ENCODE measurements at regions not wholly inside any gene's neighbourhood (a gene's known extent, or its start where the extent isn't known, plus 50 kb on each side); places are given as distances from the start of the nearest gene placed in this dataset.

DNA sequence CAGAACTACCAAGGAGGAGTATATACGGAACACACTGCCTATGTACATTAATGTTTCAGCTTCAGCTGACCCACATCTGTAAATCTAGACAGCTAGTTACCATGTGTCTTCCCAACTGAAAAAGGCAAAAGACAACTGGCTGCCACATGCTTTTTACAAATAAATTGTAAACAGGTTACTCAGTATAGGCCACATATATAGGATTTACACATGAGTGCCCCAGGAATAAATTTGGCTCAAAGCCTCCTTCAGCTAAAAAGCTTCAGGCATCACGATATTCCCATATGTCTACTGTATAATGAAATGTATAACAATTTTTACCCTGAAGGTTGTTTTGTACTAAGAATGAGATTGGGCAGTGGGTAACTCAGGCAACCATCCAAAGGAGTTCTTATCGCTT, 175.9 kb upstream of the BMP4 start:
- DNase-seq, result no peak

DNA sequence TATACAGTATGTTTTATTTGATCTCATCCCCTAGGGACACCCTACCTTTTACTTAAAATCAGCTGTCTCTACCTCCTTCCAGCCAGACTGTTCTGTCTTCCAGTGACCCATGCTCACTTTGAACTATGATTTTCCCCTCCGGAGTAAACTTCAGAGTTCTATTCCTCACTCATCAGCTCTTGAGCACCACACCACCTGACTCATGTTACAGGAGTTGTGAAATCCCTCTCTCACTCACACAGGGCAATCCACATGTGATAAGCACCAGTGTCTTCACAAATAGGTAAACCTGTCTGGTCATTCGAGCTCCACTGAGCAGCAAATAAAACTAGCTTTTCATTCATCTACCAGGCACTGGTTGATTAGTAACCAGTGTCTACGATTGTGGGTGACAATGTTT, 177.3 kb upstream of the BMP4 start:
- no peak for DNase-seq

DNA sequence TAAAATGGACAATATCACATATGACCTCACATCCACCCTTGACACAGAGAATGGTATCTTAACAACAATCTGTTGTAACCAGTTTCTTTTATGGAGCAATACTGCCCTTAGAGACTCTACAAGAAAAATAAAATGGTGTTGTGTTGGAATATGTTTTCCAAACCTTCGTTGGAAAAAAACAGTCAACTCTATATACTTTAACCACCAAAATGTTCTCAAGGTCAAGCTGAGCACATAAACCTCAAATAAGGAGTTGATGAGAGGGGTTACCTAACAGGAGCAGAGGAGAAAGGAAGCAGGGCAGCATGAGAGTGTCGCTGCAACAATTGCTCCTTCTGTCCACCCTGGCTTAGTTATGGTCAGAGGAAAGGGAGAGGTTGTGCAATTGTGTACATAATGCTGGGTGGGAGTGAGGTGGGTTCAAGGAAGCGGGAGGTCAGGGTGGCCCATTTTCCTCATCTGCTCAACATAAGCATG, 179.2 kb upstream of the BMP4 start:
- no peak for DNase-seq

DNA sequence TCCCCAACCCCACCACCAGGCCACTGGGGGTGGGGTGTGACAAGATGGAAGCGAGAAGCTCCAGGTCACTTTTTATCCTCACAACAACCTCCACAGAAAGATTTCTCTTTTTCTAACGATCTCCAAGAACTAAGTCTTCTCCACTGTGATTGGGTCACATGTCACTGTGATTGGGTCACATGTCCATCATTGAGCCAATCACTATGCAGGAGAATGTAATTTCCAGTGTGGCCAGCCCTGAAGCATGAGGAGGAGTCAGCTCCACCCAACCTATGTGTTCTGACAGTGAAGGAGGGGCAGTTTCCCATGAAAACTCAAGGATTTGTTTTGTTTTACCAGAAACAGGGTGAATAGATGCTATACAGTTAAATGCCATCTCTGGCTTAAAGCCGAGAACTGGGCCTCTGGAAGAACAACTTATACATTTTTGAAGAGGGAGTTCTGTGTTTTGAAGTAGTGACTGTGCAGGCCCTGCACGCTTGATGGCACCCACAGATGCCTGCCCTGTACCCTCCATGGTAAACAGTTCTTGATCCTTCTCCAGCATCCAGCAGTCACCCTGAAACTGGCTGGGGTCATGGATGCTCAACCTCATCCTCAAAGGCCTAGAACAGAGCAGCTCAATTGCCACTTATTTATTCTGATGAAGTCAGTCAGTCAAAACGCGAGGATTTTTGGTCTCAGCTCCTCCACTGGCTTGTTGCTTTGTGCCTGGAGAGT, 180.4 kb upstream of the BMP4 start:
- DNase-seq, result no peak

DNA sequence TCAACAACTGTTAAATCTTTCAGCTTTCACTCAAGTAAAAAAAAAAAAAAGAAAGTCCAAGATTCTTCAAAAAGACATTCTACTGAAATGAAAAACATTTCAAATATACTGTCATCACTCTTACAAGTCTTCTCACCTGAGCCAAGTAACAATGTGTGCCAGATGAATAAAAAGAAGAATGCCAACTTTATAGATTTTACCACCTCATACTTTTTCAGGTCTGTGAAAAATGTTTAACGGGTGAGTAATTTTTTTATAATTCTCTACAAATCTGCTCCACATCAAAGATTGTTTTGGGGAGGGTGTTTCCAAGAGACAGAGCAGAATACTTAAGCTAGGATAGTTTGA, 181.0 kb upstream of the BMP4 start:
- DNase-seq, result no peak

DNA sequence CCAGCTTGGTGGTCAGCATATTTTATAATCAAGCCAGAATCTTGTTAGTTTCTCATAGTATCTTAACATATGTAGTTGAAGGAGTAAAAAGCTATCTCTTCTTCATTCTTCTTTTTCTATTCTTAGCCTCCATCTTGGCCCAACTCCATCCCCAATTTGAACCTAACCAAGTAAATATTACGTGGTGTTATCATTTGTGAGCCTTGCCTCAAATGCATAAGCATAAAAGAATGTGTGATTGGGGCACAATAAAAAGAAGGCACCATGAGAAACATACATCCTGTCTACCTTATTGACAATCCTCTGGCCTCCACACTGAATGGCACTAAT, 181.4 kb upstream of the BMP4 start:
- DNase-seq, result no peak

DNA sequence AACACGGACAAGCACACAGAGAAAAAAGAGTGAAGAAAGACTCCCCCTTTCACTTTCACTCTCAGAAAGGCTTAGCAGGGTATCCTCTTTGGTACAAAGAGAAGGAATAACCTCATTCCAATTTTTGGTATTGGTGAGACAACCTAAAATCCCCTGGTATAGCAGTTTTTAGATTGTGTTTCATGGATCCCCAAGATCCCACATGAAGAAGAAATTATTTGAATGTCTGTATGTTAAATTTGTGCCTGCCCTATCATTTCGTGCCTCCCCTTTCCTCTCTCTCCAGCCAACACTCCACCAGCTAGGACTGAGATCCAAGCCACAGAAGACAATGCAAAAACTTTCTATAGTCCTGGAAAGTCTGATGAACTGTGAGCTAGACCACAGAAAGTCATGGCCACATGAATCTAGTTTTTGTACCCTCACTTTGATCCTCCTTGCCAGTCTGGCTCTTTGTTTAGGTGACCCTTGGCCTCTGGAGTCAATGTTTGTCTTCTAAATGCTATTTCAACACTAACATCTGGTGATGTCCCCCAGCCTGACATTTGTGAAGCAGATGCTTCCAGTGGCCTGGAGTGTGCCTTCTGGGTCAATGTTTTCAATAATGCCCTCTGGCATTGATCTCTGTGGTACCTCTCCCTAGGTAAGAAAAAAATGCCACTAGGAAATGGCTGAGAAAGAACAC, 181.9 kb upstream of the BMP4 start:
- no peak for DNase-seq

DNA sequence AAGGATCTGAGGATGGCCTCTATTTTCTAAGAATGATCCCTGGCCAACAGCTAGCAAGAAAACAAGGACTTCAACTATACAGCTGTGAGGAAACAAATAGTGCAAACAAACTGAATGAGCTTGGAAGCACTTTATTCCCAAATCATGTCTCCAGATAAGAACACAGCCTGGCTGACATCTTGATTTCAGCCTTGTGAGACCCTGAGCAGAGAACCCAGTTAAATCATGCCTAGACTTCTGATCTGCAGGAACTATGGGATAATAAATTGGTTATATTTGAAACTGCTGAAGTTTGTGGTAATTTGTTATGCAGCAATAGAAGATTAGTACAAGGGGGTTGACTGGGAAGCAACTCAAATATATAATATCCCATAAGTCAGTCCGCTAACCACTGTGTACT, 183.9 kb upstream of the BMP4 start:
- DNase-seq, result no peak

DNA sequence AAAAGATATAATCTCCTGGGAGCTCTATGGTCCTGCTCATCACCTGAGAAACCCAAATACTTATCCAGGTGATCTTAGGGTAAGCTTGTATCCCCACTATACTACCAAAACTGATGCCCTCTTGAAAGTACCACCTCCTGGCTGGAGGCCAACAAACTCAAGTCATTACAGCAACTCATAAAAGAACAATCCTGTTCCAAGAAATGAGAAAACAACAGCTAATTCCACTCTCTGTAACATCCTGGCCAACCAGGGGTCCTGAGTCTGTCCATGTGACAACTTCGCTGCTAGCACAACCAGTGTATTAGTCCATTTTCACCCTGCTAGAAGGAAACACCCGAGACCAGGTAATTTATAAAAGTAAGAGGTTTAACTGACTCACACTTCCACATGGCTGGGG, 190.0 kb upstream of the BMP4 start:
- no peak for DNase-seq

DNA sequence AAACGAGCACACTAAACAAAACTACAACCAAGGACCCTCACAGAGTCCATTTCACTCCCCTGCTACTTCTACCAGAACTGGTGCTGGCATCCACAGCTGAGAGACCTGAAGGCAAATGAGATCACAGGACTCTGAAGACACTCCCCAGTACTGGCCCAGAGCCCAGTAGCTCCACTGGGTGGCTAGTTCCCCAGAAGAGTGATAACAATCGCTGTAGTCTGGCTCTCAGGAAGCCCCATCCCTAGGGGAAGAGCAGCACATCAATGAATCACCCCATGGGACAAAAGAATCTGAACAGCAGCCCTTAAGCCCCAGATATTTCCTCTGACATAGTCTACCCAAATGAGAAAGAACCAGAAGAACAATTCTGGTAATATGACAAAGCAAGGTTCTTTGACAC, 190.7 kb upstream of the BMP4 start:
- no peak for DNase-seq

DNA sequence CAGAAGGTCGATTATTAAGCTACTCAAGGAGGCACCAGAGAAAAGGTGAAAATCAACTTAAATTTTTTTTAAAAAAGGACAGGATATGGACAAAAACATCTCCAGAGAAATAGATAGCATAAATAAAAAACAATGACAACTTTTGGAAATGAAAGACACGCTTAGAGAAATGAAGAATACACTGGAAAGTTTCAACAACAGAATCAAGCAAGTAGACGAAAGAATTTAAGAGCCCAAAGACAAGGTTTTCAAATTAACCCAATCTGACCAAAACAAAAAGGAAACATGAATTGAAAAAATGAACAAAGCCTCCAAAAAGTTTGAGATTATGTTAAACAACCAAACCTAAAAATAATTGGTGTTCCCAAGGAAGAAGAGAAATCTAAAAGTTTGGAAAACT, 191.1 kb upstream of the BMP4 start:
- DNase-seq, result no peak

DNA sequence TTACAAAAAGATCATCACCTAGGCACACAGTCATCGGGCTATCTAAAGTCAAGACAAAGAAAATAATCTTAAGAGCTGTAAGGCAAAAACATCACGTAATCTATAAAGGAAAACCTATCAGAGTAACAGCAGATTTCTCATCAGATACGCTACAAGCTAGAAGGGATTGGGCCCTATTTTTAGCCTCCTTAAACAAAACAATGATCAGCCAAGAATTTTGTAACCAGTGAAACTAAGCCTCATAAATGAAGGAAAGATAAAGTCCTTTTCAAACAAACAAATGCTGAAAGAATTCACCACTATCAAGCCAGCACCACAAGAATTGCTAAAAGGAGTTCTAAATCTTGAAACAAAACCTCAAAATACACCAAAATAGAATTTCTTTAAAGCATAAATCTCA, 191.6 kb upstream of the BMP4 start:
- no peak for DNase-seq

DNA sequence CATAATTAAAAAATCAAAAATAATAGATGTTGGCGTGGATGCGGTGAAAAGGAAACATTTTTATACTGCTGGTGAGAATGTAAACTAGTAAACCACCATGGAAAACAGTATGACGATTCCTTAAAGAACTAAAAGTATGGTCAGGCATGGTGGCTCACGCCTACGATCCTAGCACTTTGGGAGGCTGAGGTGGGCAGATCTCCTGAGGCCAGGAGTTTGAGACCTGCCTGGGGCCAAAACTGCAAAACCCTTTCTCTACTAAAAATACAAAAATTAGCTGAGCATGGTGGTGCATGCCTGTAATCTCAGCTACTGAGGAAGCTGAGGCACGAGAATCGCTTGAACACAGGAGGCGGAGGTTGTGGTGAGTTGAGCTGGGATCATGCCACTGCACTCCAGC, 195.7 kb upstream of the BMP4 start:
- no peak for DNase-seq

DNA sequence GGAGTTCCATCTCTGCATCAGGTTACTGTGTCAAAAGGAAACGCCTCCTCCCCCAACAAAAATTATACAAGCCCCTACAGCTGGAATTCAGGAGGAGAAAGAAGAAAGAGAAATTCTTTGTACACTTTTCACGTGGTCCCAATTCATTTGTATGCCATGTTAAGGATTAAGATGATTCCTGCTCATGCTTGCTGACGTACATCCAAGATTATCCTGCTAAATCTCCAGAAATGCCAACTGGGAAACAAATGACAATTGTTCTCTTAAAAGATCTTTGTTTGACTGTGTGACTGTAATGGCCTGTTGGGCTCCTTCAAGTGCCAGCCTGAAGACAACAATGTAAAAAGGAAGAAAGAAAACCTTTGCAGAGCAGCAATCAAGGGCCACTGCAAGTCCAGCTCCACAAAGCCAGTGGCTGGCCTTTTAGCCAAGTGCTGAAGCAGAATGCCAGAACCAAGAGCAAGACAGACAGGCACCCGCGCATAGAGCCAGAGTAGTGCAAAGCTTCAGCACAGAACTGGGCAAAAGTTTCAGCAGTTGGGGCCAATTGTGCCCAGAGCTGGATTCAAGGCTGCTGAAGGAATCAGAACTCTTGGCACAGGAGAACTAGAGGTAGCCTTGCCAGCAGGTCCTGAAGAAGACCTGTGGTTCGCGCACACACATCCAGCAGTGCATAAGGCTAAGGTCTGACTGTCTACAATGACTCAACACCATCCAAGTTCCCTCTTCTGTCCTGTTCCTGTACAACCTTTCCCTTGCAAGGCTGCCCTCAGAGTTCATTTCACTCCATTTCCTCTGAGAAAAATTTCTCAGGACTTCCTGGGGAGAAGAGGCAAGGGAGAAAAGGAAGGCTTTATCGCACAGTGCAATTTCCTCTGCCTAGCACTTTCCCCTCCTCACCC, 209.7 kb upstream of the BMP4 start:
- DNase-seq, result no peak

DNA sequence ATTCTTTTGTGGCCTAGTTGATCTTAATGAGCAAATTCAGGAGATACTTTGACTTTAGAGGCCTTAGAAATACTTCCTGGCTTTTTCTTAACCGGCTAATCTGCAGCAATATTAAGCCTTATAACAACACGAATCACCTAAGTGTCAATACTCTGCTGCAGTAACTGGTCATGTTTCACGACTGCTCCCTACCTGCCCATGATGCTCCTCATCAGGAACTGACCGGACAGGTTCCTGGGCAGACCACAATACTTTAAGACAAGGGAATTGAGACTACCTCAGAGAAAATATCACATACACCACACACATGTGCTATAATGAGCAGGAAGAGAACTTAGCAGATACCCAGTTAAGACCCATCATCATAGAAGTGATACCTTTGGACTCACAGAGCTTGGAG, 211.9 kb upstream of the BMP4 start:
- no peak for DNase-seq

DNA sequence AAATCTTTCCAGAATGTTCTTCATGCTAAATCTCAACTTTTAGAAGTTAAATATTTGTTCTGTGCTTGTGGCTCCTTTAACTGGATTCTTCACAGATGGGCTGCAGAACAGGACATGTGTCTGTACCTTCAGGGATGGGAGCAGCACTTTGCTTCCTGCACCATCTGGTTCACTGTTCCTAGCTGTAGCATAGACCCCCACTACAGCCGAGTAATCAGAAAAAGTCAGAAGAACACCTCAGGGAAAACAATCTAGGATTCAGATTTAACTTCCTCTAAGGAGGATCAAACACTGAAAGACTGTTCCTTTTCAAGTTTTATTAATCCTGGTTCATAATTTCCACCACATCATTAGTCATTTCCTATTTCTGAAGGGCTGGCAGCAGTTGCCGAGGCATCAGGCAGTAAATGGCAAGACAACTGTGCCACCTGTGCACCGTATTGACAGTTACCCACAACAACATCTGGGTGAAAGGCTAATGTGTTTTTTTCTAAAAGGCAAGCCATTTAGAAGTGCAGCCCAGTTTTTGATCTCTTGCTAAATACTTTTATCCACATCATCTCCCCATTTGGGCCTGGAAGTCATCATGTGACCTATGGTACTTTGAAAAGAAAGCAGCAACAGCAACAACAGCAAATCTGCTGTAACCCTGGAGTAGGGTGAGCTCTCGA, 212.8 kb upstream of the BMP4 start:
- no peak for DNase-seq

DNA sequence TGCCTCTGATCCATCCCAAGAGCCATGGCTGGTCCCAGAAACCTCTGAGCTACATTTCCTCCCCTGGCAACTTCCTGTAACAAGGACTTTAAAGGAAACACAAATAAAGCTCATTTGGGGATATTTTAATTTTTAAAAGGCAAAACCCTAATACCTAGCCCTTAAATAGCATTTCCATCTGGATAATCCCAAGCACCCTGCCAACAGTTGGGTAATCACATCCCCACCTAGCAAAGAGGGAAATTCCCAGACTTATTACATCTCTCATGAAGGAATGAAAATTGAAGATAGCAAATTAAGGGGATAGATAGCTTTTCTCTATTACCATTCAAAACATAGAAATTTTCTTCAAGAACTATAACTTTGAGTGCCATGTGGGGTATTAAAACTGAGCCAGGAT, 213.7 kb upstream of the BMP4 start:
- no peak for DNase-seq

DNA sequence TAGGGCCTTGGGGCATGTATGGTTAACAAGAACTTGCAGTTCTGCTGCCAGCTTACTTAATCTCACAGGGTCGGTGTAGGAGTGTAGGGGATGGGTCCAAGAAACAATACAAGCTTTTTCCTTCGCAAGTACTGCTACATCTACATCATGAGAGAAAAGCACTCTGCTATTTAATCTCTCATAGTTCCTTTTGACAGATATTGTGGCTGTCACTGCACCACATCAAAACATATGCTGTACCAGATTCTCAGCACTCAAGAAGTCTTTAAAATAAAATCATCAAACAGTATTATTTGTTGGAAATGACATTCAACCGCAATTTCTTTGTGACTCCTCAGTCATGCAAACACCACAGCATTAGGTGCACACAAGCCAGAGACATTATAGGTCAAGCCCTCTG, 215.5 kb upstream of the BMP4 start:
- no peak for DNase-seq

DNA sequence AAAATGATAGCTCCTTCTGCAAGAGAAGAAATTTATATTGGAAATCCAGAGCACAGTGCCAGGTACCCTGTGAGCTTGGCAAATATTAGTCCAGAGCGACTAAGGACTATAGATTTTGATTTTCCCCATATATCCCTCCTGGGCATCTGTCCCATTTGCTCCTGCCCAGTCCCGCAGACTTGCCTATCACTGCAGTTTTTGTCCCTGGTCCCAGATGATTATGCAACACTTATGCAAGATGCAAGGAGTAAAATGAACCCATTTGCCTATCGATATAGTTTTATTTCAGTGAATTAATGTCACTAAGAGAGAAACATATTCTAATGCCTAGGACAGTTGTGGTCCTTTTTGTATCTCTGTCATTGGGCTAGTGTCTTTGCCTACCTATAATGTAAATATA, 215.9 kb upstream of the BMP4 start:
- DNase-seq, result no peak

DNA sequence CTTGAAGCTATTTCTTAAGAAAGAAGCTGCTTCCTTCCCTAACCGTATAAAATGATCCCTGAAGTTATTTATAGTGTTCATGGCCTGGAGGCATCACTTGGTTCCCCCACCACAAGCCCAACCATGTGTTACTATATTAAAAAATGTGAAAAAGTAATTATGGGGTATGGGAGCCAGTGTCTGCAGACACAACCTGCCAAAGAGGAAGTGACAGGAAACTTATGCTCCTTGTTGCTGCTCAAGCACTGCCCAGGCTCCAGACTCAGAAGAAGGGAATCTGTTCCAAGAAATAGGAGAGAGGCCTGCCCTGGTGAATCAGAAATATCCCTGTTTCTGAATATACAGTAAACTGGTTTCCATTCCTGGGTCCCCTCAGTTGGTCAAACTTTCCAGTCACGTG, 217.2 kb upstream of the BMP4 start:
- no peak for DNase-seq

DNA sequence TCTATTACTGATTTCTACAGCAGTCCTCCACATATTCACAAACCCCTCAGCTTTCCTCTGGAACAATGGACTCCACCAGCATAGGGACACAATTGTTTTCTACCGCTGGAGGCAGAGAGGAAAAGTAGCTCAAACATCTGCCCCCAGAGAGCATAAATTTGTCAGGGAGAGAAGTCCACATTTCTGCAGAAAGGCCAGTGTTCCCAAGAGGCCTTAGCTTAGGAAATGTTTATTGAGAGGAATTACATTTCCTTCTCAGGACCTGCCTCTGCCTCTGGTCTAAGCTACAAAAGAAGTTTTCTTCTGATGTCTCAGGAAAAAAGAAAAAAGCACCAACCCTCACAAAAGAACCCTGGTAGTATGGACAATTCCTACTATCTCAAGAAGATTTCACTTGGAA, 217.8 kb upstream of the BMP4 start:
- no peak for DNase-seq

DNA sequence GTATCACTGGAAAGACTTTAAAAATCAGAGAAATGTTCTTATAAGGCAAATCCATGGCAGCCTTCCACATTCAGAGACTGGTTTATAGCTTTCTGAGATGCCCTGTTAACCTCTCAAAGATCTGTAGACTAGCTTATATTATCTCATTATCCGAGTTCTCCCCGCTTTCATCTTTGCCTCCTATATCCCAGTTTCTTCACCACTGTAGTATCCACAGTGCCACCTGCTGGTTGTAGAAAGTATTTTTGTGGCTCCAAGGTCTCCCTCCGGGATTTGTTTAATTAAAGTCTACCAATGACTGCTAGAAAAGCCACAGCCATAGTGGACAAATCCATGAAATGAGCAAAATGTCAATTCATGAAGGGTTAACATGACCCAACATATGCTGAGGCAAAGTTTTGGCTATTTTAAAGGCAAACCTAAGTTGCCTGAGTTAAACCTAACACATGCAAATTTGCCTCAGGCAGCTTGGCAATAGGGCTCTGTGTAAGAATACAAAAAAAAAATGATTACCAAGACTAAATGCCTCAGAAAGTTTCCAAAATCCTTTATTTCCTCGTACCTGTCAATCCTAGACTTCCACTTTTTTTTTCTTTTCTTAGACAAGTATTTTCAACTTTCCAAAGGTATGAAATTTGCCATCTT, 218.8 kb upstream of the BMP4 start:
- DNase-seq, result peak in 1 of 6 experiments; percentile 9

DNA sequence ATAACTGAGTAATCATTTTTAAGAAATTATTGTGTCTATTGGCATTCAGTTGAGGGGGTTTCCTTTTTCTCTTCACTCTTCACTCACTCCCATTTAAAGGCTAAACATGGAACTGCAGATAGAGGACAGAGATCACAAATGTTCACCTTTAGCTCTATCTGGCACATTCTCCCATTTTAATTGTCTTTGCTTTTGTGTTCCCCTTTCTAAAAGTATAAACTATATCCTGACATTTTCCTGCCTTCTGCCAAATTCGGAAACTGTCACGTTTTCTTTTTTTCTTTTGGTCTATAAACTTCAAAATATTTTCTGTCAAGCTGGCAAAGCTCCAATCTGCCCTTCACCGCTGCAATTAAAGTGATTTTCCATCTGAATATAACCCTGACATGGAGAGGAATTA, 219.8 kb upstream of the CDKN3 start:
- no peak for DNase-seq
